DMS53 treated with DMSO at 0.1 percent for 48 hours (cell line): ENCODE measurements at regions not wholly inside any gene's neighbourhood (a gene's known extent, or its start where the extent isn't known, plus 50 kb on each side); places are given as distances from the start of the nearest gene placed in this dataset.

Experiments used
- DNase-seq: peaks from one replicate; lab custom pipeline; 2025; ENCODE audit not compliant: unreplicated experiment; lab: John Stamatoyannopoulos, UW

DNA sequence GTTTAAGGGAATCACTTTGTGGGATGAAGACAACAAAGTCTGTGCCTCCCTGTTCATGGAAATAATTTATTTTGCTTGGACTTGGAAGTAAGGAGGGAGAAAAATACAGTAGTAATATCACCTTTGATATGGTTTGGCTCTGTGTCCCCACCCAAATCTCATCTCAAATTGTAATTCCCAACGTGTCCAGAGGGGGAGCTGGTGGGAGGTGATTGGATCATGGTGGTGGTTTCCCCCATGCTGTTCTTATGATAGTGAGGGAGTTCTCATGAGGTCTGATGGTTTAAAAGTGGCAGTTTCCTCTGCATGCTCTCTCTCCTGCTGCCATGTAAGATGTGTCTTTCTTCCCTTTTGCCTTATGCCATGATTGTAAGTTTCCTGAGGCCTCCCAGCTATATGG, 460.7 kb downstream of the NOVA1 start:
- DNase-seq: no peak

- no peak for DNase-seq
Observed at GRCh38 chr14:26132061-26132645, 465.7 kb downstream of the NOVA1 start.

- no peak for DNase-seq
Observed at GRCh38 chr14:26130690-26131089, 467.1 kb downstream of the NOVA1 start.

DNA sequence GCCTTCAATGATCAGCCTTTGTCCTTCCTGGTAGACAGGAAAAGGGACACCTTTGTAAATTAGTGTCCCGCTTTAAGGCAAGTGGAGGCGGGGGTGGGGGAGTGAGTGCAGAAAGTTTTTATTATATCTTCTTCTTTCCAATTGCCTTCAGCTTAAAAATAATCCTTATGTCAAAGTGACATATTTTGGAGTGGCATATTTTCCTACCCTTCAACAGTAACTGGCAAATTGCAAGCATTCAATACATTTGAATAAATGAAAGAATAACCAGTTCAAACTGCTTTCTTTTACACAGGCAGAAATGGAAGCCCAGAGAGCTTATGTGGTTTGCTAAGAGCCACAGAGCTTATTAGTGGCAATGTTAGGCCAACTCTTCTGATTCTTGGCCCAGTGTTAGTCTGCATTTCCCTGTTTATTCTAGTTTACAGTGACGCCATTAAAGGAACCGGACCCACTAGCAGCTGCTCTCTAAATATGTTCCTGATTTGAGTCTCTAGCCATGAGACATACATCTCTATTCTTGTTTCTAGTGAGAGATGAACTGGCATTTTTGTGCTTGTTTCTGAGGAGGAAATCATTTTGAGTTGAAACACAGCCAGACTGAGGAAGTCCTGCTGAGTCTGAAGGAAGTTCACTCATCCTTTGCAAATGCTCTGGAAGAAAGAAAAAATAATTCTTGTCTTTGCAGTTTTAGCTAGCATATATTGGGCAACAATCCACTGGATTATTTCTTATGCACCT, 468.7 kb downstream of the NOVA1 start:
- no peak for DNase-seq

DNA sequence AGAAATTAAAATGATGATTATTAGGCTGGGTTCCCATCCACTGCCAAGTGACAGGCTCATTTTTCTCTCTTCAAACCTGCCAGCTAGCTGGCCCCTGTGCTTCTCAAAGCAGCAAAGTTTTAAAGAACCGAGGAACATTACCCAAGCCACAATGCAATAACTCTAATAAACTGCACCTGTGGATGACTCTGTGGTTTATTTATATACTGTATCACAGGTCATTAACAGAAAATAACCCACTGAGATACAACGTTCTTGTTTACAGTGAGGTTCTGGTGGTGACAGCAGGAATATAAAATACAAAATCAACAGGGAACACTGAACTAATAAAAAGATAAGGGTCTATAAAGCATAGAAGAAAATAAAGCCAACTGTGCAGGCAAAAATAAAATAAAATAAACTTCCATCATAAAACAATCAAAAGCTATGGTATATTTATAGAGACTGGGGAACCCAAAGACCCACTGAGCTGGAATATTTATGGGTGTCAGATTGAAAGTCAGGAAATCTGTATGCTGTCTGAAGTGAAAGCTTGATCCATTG, 472.9 kb downstream of the NOVA1 start:
- no peak for DNase-seq

DNA sequence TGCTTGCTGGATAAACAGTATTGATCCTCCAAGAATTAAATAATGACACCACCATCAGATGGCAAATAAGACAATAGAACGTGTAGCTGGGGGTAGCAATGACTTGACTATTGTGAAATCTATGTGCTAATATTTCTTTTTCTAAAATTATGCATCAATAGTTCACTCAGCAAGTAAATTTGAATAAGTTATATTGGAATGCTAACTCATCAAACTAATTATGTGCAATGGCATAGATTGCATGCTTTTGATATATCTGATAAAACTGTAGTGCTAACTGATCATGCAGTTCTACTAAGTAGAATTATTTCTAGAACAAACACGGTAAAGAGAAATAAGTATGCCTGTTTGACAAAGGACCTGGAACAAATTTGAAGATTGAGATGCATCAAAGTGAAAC, 474.4 kb downstream of the NOVA1 start:
- no peak for DNase-seq

DNA sequence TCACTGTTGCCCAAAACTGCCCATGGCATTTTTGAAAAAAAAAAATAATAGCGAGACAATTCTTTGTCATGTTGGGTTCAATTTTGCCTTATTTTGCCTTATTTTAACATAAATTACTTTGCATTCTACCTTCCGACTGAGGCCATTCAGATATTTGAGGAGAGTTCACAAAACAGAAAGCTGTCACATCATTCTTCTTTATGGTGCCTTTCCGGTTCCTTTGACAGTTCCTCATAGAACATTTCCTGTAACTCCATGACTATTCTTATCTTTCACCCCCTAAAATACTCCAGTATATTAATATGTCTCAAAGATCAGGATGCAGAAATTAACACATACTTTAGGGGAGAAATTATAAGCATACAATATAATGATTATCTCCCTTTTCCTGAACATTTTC, 476.7 kb downstream of the NOVA1 start:
- DNase-seq: no peak

GRCh38 chr14:26113911-26114640, 483.8 kb downstream of the NOVA1 start:
- DNase-seq: no peak

- DNase-seq: no peak
Observed at GRCh38 chr14:26104717-26105116, 493.1 kb downstream of the NOVA1 start.

- DNase-seq: no peak
Observed at GRCh38 chr14:26097852-26098251, 500.0 kb downstream of the NOVA1 start.

GRCh38 chr14:26088275-26088674, 509.6 kb downstream of the NOVA1 start:
- no peak for DNase-seq

- DNase-seq: no peak
Observed at GRCh38 chr14:26081043-26081442, 516.8 kb downstream of the NOVA1 start.

GRCh38 chr14:26078561-26078960, 519.3 kb downstream of the NOVA1 start:
- DNase-seq: no peak

GRCh38 chr14:26074892-26075291, 522.9 kb downstream of the NOVA1 start:
- DNase-seq: no peak

DNA sequence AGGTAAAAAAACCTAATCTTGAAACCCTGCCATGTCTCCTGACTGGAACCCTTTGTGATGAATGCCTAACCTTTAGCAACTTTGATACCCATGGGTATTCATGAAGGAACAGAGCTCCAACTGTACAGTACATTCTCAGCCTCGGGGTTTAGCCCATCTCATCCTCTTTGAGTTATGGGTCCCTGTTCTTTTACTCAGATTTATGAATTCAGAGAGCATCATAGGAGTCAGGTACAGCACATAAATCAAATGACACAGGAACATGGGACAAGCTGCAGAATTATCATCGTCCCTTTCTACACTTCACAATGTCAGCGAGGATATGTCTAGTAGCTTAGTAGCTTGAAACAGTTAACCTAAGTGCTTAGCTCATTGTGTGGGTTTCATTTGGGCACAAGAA, 527.4 kb downstream of the NOVA1 start:
- no peak for DNase-seq

DNA sequence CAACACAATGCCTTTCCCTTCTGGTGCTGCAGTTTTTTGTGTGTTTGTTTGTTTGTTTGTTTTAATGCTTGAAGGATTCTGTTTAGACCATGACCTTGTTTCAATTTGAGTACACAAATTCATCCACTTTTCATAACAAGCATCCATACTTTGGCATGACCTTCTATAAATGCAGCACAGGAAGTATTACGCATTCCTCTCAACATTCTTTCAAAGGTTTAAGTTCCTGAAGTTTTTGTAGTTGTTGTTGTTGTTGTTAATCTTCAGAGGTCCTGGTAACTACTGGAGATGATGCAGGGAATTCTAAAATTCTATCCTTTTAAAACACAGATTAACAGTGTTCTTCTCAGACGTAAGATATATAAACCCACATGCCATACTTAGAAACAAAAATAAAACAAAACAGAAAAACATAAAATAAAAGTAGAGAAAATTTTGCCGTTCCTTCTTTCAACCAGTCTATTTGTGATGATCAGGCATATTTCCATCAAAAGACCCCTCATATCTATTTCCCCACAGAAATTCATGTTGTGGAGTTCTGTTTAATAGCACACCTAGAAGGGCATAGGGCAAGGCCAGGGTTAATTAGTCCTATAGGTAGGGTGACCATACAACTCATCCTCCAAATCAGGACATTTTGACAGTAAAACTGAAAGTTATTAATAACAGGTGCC, 529.9 kb downstream of the NOVA1 start:
- DNase-seq: no peak

GRCh38 chr14:26067341-26067740, 530.5 kb downstream of the NOVA1 start:
- DNase-seq: no peak

DNA sequence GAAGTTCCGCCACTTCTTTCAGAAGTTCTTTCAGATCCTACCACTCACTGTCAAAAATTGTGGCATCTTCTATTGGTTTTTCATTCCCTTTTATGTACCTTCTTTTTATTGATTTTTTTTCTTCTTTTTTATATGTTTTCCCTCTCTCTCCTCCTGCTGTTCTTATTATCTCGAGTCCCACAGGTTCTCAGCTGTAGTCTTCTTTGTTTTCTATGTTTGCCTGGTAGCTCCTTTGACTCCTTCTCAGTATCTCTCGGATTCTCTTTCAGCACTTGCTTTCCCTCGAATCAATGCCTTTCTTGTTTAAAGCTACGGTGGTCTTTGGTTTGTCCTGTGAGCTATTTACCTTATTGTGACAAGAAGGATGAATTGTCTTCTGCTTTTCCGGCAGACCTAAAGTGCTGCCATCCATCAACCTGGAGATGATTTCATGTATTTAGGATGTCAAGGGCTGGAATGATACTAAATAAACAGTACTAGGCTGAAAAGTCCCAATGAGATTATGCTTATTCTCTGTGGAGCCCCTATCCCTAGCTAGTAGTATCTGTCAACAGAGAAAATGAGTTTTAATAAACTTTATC, 541.7 kb downstream of the NOVA1 start:
- no peak for DNase-seq

DNA sequence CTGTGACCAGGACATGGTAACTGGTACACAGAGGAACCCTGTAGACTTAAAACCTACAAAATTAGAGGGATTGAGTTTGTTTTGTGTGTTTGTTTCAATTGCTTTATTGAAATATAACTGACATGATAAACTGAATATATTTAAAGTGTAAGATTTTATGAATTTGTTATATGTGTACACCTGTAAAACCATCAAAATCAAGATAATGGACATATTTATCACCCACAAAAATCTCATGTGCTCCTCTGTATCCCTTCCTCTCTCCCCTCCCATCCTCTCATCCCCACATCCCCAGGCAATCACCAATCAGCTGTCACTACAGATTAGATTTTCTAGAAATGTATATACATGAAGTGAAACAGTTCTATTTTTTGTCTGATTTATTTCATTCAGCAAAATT, 565.5 kb downstream of the NOVA1 start:
- DNase-seq: no peak

- DNase-seq: no peak
Observed at GRCh38 chr14:26026384-26026783, 571.4 kb downstream of the NOVA1 start.

DNA sequence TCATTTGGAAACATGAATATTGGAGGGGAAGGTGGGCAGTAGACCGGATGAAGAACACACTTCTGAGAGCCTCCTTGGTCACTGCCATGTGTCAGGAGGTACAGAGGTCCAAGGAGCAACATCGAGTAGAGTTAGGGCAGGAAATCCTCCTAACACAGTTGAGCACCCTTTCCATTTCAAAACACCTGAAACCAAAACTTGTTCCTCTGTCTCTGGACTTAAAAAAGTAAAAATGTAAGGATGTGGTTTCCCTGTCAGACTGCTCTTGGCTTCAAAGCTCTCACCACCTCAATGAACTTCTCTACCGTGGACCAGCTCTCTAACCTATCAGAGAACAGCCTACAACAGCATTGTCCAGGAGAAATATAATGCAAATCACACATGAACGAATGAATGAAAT, 573.9 kb downstream of the NOVA1 start:
- no peak for DNase-seq
